Heart left ventricle (tissue), 16 donors: ENCODE measurements at regions not wholly inside any gene's neighbourhood (a gene's known extent, or its start where the extent isn't known, plus 50 kb on each side); places are given as distances from the start of the nearest gene placed in this dataset.

Source experiments
- ATAC-seq, 4 donors: fragments of 200-7000 bp; cut with Tn5 transposase; one replicate each; pipeline ENCODE4 v1.9.1; 2020 to 2022; ENCODE audit warnings: moderate library complexity in 4 of 4, mild to moderate bottlenecking in 3 of 4, moderate number of reproducible peaks in 1 of 4
- DNase-seq, 5 donors: peaks; one replicate each; pipeline ENCODE4 v3.0.0-alpha.2; 2020
- H3K27ac ChIP-seq, 12 donors: fragments of 200-600 bp; sonication (generic) in 4 of 12; one replicate each; pipeline versions ENCODE4 v1.5.0 to v1.8.0; 2016 to 2022; ENCODE audit warnings: mild to moderate bottlenecking in 2 of 12
- H3K27me3 ChIP-seq, 9 donors: fragments of 200-600 bp; sonication (generic) in 2 of 9; one replicate each; pipeline versions ENCODE4 v1.5.1 to v1.8.0; 2016 to 2022; ENCODE audit warnings: mild to moderate bottlenecking in 3 of 9
- H3K36me3 ChIP-seq, 9 donors: fragments of 200-600 bp; sonication (generic) in 2 of 9; one replicate each; pipeline versions ENCODE4 v1.5.0 to v1.8.0; 2018 to 2022; ENCODE audit warnings: mild to moderate bottlenecking in 2 of 9
- H3K4me1 ChIP-seq, 12 donors: fragments of 200-600 bp; sonication (generic) in 4 of 12; one replicate each; pipeline versions ENCODE4 v1.5.0 to v1.8.0; 2016 to 2022; ENCODE audit warnings: mild to moderate bottlenecking in 3 of 12
- H3K4me3 ChIP-seq, 12 donors: fragments of 200-600 bp; sonication (generic) in 4 of 12; one replicate each; pipeline versions ENCODE4 v1.5.0 to v1.8.0; 2017 to 2022; ENCODE audit warnings: mild to moderate bottlenecking in 9 of 12, moderate library complexity in 4 of 12
- H3K9me3 ChIP-seq, 12 donors: fragments of 200-600 bp; sonication (generic) in 4 of 12; one replicate each; pipeline versions ENCODE4 v1.5.0 to v1.8.0; 2016 to 2022; ENCODE audit warnings: mild to moderate bottlenecking in 1 of 12
- POLR2A ChIP-seq, 2 donors: fragments of 450-650 bp; IDR thresholded peaks; one replicate each; pipeline ENCODE4 v1.6.1; 2017; ENCODE audit warnings: antibody characterized with exemption in 2 of 2, mild to moderate bottlenecking in 2 of 2, moderate library complexity in 2 of 2
- WGBS, 4 donors: extraction: QIAGEN DNeasy Blood & Tissue Kit in 2 of 4; methylation state at CpG; one replicate each; pipeline versions ENCODE4 v1.1.5 to v1.1.7; 2013 to 2018; 5-methylcytosine and 5-hydroxymethylcytosine counted together
- intact Hi-C, 10 donors: fragments of 100-400 bp; cut with DNase I; formaldehyde crosslinking; loops; one replicate each; pipeline versions ENCODE4 v1.11.1 to v1.14.2; 2022
- TF ChIP-seq, protein P1 (sequence below), 12 donors: fragments of 200-600 bp; sonication (generic) in 4 of 12; IDR thresholded peaks; one replicate each; pipeline versions ENCODE4 v1.5.0 to v1.8.0; 2018 to 2022; ENCODE audit warnings: antibody characterized with exemption in 12 of 12, mild to moderate bottlenecking in 5 of 12
- donor health status: ischemic (EF 13 %, LVEDD 7.1; RV severe dilation, severe dysfunction).
- donor health status: healthy with polysubstance abuse.
- donor health status: DM: no; HTN: yes; CAD: no.
- donor health status: DM: no; HTN: no; CAD: no.
- donor health status: ischemic (EF 25% LVEDD 6.9; RV normal size, moderate dysfunction).
- donor health status: ischemic (EF 25% LVEDD 5.7; RV mildly dilated, moderate dysfunction).
- donor health status: healthy.
- donor health status: DM: yes; HTN: yes; CAD: no.
- donor health status: ischemic (EF 35%, LVEDD 5.7; RV mildly dilated, moderate dysfunction).
- donor health status: nonischemic (EF 11% LVEDD 7.7; RV severe dilation, severe dysfunction).
- donor health status: DM: yes; HTN: yes; CAD: no.
- donor health status: PGD.
- donor health status: ischemic (EF 29% LVEDD 5.4; RV normal size, mild dysfunction).
- donor health status: nonischemic (EF 23%, LVEDD 6.1; RV moderate dilation, normal function).

DNA sequence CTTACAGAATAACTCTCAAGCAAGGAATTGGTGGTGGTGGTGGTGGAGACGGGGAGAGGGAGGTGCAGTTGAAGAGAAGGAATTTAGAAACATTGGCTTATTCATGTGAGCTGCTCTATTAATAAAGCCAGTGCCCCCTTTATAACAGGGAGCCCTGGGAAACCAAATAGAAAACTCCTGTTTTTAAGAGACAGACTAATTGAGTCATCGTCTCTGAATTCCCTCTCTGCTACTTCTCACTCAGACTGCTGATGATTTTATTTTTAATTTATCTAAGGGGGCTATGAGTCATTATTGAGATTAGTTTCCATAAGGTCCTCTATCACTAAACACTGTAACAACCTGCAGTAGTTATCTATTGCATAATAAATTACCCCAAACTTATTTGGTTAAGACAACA lies 145.9 kb upstream of the GALNT15 start:
- TF ChIP-seq, protein P1, sequence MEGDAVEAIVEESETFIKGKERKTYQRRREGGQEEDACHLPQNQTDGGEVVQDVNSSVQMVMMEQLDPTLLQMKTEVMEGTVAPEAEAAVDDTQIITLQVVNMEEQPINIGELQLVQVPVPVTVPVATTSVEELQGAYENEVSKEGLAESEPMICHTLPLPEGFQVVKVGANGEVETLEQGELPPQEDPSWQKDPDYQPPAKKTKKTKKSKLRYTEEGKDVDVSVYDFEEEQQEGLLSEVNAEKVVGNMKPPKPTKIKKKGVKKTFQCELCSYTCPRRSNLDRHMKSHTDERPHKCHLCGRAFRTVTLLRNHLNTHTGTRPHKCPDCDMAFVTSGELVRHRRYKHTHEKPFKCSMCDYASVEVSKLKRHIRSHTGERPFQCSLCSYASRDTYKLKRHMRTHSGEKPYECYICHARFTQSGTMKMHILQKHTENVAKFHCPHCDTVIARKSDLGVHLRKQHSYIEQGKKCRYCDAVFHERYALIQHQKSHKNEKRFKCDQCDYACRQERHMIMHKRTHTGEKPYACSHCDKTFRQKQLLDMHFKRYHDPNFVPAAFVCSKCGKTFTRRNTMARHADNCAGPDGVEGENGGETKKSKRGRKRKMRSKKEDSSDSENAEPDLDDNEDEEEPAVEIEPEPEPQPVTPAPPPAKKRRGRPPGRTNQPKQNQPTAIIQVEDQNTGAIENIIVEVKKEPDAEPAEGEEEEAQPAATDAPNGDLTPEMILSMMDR (IDR thresholded peaks at IDR 0.05) = no peak
- TF ChIP-seq POLR2A (IDR thresholded peaks at IDR 0.05) = no peak
- ATAC-seq (no peak), DNase-seq (no peak)
- no peak overlapping the region for H3K27ac ChIP-seq
- WGBS, 4 donors = 64 to 74% (median 72%) methylated on average over 2 of the region's 2 CpGs
- no peaks in the 10 kb centered on the region for H3K36me3 ChIP-seq
- H3K4me3 ChIP-seq = no peak overlapping the region
- H3K27me3 ChIP-seq = no peaks in the 10 kb centered on the region
- intact Hi-C loops = no loop called here
- H3K4me1 ChIP-seq = no peaks in the 10 kb centered on the region
- no peaks in the 10 kb centered on the region for H3K9me3 ChIP-seq

DNA sequence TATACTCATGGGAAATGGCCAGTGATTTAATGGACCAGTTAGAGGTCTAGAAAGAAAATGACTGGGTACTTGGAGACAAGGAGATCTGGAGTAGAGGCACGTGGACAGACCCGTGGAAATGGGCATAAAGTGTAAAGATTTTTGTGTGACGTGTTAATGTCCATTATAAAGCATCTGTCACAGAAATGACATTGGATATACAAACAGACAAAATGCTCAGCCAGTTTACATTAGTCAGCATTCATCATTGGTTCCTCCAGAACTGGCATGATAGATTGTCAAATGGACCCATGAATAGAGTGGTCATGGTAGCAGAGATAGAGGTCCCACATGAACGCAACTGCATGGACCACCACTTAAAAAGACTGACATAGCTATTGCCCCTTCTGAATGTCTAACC lies 144.1 kb upstream of the GALNT15 start:
- ATAC-seq = no peak
- WGBS, 4 donors = 93 to 95% (median 94%) methylated on average over 4 of the region's 4 CpGs
- H3K4me1 ChIP-seq = no peaks in the 10 kb centered on the region
- DNase-seq = no peak
- intact Hi-C loops = no loop called here
- TF ChIP-seq, protein P1 (IDR thresholded peaks at IDR 0.05) = no peak
- TF ChIP-seq POLR2A (IDR thresholded peaks at IDR 0.05) = no peak
- H3K36me3 ChIP-seq = no peaks in the 10 kb centered on the region
- no peaks in the 10 kb centered on the region for H3K27me3 ChIP-seq
- H3K4me3 ChIP-seq = no peak overlapping the region
- no peaks in the 10 kb centered on the region for H3K9me3 ChIP-seq
- no peak overlapping the region for H3K27ac ChIP-seq

DNA sequence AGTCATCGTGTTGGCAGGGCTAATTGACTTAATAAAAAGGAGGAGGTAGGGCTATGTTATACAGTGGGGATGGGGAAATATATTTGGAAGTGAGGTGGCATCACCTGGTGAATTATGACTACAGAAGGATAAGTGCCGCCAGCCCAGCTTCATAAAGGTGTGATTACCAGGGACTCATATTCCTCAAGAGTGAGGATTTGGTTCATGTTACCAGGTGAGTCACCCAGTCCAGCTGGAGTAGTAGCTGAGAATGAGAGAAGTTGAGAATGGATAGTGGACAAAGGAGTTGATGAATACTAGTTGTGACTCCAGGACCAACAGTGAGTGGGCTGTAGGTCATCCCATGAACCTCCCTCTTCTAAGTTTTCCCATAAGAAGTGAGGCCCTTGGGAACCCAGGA lies 143.0 kb upstream of the GALNT15 start:
- Histone ChIP-seq H3K36me3 (no peaks in the 10 kb centered on the region), H3K4me1 (no peaks in the 10 kb centered on the region), H3K4me3 (no peak overlapping the region), H3K27ac (no peak overlapping the region), H3K27me3 (no peaks in the 10 kb centered on the region), H3K9me3 (no peaks in the 10 kb centered on the region)
- DNase-seq (no peak), ATAC-seq (no peak)
- 94 to 97% (median 96%) methylated on average over 2 of the region's 2 CpGs for WGBS, 4 donors
- TF ChIP-seq POLR2A (IDR thresholded peaks at IDR 0.05) = no peak
- TF ChIP-seq, protein P1 (IDR thresholded peaks at IDR 0.05) = no peak
- intact Hi-C loops = no loop called here

DNA sequence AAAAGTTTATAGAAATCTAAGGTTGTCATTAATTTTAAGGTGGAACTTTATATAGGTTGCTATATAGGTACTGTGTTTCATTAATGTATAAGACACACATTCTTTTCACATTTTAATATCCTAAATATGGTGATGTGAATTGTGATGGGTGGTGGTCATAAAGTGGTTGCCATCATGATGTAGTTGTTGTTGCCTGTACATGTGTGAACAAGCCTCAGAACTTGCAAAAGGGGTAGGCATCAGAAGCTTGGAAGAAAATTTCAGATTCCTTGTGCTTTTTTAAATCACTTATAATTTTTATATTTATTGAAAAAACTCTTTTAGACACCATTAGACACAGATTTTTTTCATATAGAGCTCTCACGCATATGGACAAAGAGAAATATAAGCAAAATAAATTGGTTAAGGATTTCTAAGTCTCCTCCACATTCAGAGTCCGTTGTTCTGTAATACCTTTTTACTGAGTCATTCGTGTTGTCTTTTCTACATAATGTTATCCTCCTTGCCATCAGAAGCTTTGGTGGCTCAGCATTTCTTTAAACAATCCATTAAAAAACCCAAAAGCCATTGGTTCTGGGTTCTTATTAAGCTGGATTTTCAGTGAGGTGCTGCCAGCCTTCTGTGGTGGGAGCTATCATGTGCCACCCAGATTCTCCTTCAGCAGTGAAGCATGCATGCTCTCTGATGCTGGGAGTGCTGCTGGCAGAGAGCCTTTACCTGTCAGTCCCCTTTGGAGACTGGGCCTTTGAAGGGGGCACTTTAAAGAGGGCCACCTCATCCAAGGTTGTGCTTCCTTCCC lies 140.4 kb upstream of the GALNT15 start:
- ATAC-seq (no peak), DNase-seq (no peak)
- no peak overlapping the region for H3K4me3 ChIP-seq
- TF ChIP-seq, protein P1 (IDR thresholded peaks at IDR 0.05) = no peak
- TF ChIP-seq POLR2A (IDR thresholded peaks at IDR 0.05) = no peak
- WGBS, 4 donors = 87 to 89% (median 88%) methylated on average over 3 of the region's 3 CpGs
- peaks cover 0 to 2% (median 0%) of the 10 kb centered on the region in 12 donors for H3K9me3 ChIP-seq
- no peaks in the 10 kb centered on the region for H3K36me3 ChIP-seq
- intact Hi-C loops = no loop called here
- no peaks in the 10 kb centered on the region for H3K4me1 ChIP-seq
- no peak overlapping the region for H3K27ac ChIP-seq
- no peaks in the 10 kb centered on the region for H3K27me3 ChIP-seq
